ENCODE measurements at regions not wholly inside any gene's neighbourhood (a gene's known extent, or its start where the extent isn't known, plus 50 kb on each side); places are given as distances from the start of the nearest gene placed in this dataset.

DNA sequence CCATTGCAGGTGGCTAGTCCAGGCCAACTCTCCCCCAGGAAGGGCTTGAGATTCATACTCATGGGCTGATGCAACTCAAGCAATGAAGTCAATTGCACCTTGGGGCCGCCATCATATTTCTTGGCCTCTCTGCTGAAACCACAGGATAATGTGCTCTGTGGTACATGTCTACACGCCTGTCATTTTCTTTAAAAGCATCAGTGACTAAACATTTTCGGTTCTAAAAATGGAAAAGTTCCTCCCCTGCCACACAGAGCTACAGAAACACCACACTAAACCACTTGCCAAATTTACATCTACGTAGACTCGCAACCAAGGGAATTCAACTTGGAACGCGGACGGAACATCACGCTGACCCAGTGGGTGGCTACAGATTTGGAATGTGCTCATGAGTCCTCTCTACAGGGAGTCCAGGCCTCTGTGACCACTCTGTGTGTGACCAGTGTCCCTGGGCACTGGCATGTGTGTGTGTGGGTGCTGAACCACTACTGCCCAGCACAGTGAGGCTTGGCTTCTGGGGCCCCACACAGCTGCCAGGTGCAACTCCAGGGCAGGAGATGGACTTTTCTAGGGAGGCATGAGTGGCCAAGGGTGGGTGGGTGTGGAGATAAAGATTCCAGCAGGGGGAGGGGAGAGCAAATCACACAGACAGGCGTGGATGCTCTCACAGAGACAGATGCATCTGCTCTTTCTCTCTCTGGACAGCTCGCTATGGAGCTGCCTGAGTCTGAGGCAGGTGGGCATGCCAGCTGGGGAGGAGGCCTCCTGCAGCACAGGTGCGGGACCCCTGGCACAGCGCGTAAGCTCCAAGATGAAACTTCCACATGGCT, 261.9 kb downstream of the CTTN start (continued):
- TF ChIP-seq, protein P1, sequence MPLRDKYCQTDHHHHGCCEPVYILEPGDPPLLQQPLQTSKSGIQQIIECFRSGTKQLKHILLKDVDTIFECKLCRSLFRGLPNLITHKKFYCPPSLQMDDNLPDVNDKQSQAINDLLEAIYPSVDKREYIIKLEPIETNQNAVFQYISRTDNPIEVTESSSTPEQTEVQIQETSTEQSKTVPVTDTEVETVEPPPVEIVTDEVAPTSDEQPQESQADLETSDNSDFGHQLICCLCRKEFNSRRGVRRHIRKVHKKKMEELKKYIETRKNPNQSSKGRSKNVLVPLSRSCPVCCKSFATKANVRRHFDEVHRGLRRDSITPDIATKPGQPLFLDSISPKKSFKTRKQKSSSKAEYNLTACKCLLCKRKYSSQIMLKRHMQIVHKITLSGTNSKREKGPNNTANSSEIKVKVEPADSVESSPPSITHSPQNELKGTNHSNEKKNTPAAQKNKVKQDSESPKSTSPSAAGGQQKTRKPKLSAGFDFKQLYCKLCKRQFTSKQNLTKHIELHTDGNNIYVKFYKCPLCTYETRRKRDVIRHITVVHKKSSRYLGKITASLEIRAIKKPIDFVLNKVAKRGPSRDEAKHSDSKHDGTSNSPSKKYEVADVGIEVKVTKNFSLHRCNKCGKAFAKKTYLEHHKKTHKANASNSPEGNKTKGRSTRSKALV (CRISPR knock-in tag; IDR thresholded peaks at IDR 0.05): no peak
- TF ChIP-seq, protein P2, sequence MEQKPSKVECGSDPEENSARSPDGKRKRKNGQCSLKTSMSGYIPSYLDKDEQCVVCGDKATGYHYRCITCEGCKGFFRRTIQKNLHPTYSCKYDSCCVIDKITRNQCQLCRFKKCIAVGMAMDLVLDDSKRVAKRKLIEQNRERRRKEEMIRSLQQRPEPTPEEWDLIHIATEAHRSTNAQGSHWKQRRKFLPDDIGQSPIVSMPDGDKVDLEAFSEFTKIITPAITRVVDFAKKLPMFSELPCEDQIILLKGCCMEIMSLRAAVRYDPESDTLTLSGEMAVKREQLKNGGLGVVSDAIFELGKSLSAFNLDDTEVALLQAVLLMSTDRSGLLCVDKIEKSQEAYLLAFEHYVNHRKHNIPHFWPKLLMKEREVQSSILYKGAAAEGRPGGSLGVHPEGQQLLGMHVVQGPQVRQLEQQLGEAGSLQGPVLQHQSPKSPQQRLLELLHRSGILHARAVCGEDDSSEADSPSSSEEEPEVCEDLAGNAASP (CRISPR knock-in tag; IDR thresholded peaks at IDR 0.05; ENCODE audit: borderline replicate concordance): no peak
- TF ChIP-seq ZFP36 (IDR thresholded peaks at IDR 0.05; ENCODE audit: borderline replicate concordance, low read depth, low read length, partially characterized antibody): no peak

DNA sequence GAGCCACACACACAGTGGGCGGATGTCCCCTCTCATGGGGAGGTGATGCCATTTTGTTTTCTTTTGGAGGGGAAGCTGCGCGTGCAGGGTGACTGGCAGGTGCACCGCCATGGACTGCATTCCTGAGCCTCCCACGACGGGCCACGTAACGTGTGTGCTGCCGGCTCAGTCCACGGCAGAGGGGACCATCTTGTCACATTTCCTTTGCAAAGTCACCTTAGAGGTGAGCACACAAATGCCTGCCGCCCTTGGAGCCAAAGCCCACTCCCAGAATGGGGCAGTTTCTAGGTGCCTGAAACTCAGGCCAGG, 262.5 kb downstream of the CTTN start:
- no peak for DNase-seq (ENCODE audit: low spot score)
- intact Hi-C loops (cut with micrococcal nuclease; ENCODE audit: unreplicated experiment) (no loop called here), in situ Hi-C loops (cut with HindIII; ENCODE audit: extremely low pct_ligation_motif_present, low pct_unique_long_range_greater_than_20kb) (no loop called here)
- BruUV-seq (replicated peaks): no TSS peak
- Histone ChIP-seq H3K36me3 (replicated peaks in 1 of 2; ENCODE audit: control insufficient read depth in 1 of 2, insufficient read depth in 2 of 2, low read length in 2 of 2) (peaks cover 12 to 25% of the 10 kb centered on the region in 2 experiments; a peak in 4 of 5 replicates), H3K27ac (ENCODE audit: extremely low read length, insufficient read depth, low read length) (no peak overlapping the region), H4K20me1 (ENCODE audit: insufficient read depth, low read length) (peaks cover 26% of the 10 kb centered on the region; the same call in 1 of the 2 replicates), H3K27me3 (ENCODE audit: control insufficient read depth in 1 of 2, insufficient read depth in 2 of 2, low read length in 2 of 2) (no peaks in the 10 kb centered on the region), H2AFZ (ENCODE audit: low read length) (no peak overlapping the region), H3K9ac (ENCODE audit: insufficient read depth, low read depth, low read length) (no peak overlapping the region), H3K79me2 (ENCODE audit: insufficient read depth, low read length) (no peaks in the 10 kb centered on the region), H3K4me1 (ENCODE audit: insufficient read depth, low read length) (peaks cover 24% of the 10 kb centered on the region), H3K4me3 (replicated peaks in 1 of 3; ENCODE audit: insufficient read depth in 1 of 3, low read depth in 2 of 3, low read length in 3 of 3) (no peak overlapping the region), H3K4me2 (ENCODE audit: low read depth, low read length) (no peak overlapping the region), H3K9me3 (ENCODE audit: low read length) (no peaks in the 10 kb centered on the region)
- ChIA-PET CTCF (ENCODE audit: low intra/inter-chr PET ratio, low total read pairs) (no interaction called here), POLR2A (no interaction called here)
- 97% methylated on average over 4 of the region's 11 CpGs for WGBS (ENCODE audit: low lambda C conversion rate)
- no peak for FAIRE-seq
- ATAC-seq: no peak
- TF ChIP-seq HOMEZ (CRISPR knock-in tag; IDR thresholded peaks at IDR 0.05; ENCODE audit: low read depth) (no peak), ISX (CRISPR knock-in tag; conservative IDR thresholded peaks at IDR 0.05) (no peak), CHD4 (IDR thresholded peaks at IDR 0.05; ENCODE audit: borderline replicate concordance, low read length) (no peak)
